ENCODE measurements at regions not wholly inside any gene's neighbourhood (a gene's known extent, or its start where the extent isn't known, plus 50 kb on each side); places are given as distances from the start of the nearest gene placed in this dataset.

DNA sequence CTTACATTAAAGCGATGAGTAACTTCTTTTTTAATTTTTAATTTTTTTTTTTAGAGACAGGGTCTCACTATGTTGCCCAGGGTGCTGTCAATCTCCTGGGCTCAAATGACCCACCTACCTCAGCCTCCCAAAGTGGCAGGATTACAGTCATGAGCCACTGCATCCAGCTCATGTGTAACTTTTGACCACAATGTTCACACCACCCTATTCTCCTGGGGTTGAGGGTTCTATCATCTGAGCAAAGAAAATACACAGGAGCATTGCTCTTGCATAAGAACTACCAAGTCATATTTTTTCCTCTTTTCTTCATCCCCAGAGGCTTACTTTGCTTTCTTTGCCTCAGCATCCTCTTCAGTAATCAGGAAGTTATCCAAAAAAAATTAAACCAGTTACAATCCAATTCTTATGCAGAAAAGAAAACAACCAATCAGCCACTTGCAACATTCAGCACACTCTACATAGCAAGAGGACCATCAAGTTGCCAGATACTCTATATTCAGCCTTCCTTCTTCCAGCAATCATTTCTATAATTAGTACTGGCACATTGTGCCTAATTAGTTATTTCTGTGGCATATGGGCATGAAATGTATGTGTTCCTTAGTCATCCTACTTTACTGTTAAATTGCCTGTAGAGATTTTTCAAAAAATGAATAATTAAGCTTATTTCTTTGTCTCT, 345.6 kb downstream of the AKAIN1 start:
- no peak for ATAC-seq

DNA sequence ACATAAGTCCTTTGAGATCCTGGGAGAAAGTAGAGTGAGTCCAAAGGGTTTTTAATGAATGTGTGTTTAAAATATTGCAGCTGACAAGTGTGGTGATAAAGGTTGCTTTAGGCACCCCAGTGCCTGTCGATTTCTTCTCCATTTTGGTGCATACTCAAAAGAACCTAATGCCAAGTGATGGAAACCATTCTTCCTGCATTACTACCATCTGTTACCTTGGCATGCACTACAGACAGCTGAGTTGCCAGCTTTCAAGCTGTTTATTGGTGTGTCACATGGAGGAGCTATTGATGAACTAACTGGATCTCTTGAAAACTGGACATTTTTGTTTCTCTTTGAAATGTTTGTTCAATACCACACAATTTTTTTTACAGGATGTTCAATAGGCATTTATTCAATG, 350.0 kb downstream of the AKAIN1 start:
- no peak overlapping the region for H3K27ac Mint-ChIP-seq
- no peak overlapping the region for H3K4me3 Mint-ChIP-seq
- ATAC-seq = no peak
- no peak for DNase-seq
- no peaks in the 10 kb centered on the region for H3K27me3 Mint-ChIP-seq
- H3K4me1 Mint-ChIP-seq = no peaks in the 10 kb centered on the region
- H3K36me3 Mint-ChIP-seq (ENCODE audit: low read depth) = no peaks in the 10 kb centered on the region
- H3K9me3 Mint-ChIP-seq = peaks cover 13% of the 10 kb centered on the region

More for the DNA sequence above, 345.6 kb downstream of the AKAIN1 start:
- H3K4me1 Mint-ChIP-seq = no peaks in the 10 kb centered on the region
- no peak for DNase-seq
- peaks cover 13% of the 10 kb centered on the region for H3K9me3 Mint-ChIP-seq
- no peak overlapping the region for H3K27ac Mint-ChIP-seq
- H3K4me3 Mint-ChIP-seq = no peak overlapping the region
- no peaks in the 10 kb centered on the region for H3K36me3 Mint-ChIP-seq (ENCODE audit: low read depth)
- no peaks in the 10 kb centered on the region for H3K27me3 Mint-ChIP-seq

DNA sequence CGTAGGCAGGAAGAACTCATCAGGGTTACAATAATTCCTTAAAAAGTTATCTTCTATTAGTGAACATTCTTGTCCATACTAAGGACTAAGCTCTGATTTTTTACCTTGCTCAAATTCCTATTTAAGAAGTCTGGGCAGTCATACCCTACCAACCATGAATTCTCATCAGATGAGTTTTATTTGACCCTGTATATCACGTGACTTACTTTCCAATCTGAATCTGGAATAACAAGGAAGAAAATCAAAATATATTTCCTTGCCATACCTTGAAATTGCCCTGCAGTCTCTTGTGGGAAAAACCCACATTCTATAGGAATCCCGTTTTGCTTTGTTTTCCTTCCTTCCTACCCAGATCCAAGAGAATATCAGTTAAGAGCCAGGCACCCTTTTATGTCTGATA, 352.7 kb downstream of the AKAIN1 start:
- Mint-ChIP-seq H3K9me3 (peaks cover 13% of the 10 kb centered on the region), H3K27ac (no peak overlapping the region), H3K4me1 (no peaks in the 10 kb centered on the region), H3K4me3 (no peak overlapping the region), H3K27me3 (no peaks in the 10 kb centered on the region), H3K36me3 (ENCODE audit: low read depth) (no peaks in the 10 kb centered on the region)
- ATAC-seq = no peak
- DNase-seq = no peak

DNA sequence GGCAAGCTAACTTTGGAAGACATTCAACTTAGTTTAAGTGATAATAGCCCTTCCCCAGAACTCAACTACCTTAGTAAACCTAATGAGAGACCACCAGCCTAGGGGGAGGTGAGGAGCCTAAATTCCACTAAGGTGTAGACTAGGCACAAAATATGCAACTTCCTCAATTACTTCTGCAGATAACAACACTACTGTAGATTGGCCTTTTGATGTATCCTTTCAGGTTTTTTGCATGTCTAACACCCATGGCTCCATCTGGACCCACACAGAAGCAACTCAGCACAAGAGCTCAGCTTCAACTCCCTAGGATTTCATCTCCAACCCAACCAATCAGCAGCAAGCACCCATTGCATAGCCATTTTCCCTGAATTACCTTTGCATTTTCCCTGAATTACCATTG, 353.3 kb downstream of the AKAIN1 start:
- DNase-seq (no peak), ATAC-seq (no peak)
- H3K9me3 Mint-ChIP-seq = peaks cover 11% of the 10 kb centered on the region
- H3K27ac Mint-ChIP-seq = no peak overlapping the region
- H3K36me3 Mint-ChIP-seq (ENCODE audit: low read depth) = no peaks in the 10 kb centered on the region
- H3K4me1 Mint-ChIP-seq = no peaks in the 10 kb centered on the region
- H3K4me3 Mint-ChIP-seq = no peak overlapping the region
- H3K27me3 Mint-ChIP-seq = no peaks in the 10 kb centered on the region

DNA sequence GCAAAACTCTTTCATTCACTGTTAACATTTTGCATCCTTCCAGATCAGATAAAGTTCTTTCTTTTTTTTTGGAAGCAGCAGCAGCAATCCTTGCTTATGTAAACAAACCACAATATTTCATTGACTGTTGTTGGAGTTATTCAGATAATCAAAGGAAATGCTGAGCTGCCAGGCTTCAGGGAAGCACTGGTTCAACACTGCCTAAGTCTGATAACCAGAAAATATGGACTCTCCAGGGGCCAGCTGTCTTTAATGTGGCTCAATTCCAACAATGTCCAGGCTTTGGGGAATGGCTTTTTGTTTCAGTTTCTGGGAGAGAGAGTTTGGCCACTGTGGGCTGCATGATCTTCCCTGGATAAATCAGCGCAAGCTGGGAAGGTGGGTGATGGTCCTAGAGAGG, 354.3 kb downstream of the AKAIN1 start:
- Mint-ChIP-seq H3K4me3 (no peak overlapping the region), H3K27ac (no peak overlapping the region), H3K4me1 (no peaks in the 10 kb centered on the region), H3K9me3 (peaks cover 5% of the 10 kb centered on the region), H3K27me3 (no peaks in the 10 kb centered on the region), H3K36me3 (ENCODE audit: low read depth) (no peaks in the 10 kb centered on the region)
- DNase-seq = no peak
- no peak for ATAC-seq

DNA sequence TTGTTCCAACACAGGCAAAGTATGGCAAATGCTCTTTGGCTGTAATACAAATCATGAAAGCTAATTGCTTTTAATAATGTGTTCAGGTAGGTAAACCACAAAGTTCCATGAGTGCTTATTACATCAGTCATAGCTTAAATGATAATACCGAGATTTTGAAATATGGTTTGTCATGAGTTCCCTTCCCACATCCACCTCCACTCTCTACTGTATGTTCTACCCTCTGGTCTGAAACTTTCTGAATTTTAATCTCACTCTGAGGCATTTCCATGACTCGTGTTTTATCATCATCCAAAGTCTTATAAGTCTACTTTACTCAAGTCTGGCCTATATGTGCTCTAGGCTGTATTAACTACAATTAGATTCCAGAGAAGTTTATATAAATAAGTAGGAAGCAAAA, 354.8 kb downstream of the AKAIN1 start:
- peaks cover 1% of the 10 kb centered on the region for H3K9me3 Mint-ChIP-seq
- no peaks in the 10 kb centered on the region for H3K36me3 Mint-ChIP-seq (ENCODE audit: low read depth)
- H3K4me3 Mint-ChIP-seq = no peak overlapping the region
- DNase-seq (no peak), ATAC-seq (no peak)
- H3K4me1 Mint-ChIP-seq = no peaks in the 10 kb centered on the region
- H3K27me3 Mint-ChIP-seq = no peaks in the 10 kb centered on the region
- H3K27ac Mint-ChIP-seq = no peak overlapping the region

DNA sequence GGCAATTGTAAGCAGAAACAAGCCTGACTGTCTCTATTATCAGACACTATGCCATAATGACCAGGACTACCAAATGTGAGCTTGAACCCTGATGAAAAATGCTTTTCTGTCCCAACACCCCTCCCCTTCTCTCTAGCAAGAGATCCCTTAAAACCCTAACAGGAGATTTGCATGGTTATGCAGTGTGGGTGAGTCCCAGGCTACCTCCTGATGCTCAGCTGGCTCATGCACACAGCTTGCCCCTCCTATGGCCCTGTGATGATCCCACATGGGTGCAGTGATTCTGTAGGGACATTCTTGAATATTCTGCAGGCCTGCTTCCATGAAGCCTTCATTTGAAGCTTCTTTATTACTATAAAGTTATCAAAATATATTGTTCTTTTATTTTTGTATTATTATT, 357.4 kb downstream of the AKAIN1 start:
- Mint-ChIP-seq H3K27ac (no peak overlapping the region), H3K9me3 (no peaks in the 10 kb centered on the region), H3K27me3 (no peaks in the 10 kb centered on the region), H3K4me1 (no peaks in the 10 kb centered on the region), H3K36me3 (ENCODE audit: low read depth) (no peaks in the 10 kb centered on the region), H3K4me3 (no peak overlapping the region)
- ATAC-seq (no peak), DNase-seq (no peak)

DNA sequence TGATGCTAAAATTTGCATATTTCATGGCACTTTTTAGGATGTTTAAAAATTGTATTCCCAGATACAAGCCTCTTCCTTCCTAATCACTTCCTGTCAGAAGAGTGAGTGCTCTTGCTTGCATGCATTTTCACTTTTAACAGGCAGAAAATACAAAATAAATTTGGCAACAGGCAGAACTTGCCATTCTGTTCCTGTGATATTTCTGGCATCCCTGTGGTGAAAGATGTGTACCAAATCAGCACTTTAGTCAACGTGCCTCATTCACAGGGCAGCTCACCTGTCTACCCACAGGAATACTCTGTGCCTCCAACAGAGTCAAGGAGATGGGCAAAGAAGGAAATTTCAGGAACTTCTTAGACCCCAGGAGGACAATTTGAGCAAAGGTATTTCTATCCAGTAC, 360.9 kb downstream of the AKAIN1 start:
- DNase-seq (no peak), ATAC-seq (no peak)
- Mint-ChIP-seq H3K4me1 (no peaks in the 10 kb centered on the region), H3K36me3 (ENCODE audit: low read depth) (no peaks in the 10 kb centered on the region), H3K27ac (no peak overlapping the region), H3K9me3 (no peaks in the 10 kb centered on the region), H3K27me3 (no peaks in the 10 kb centered on the region), H3K4me3 (no peak overlapping the region)

DNA sequence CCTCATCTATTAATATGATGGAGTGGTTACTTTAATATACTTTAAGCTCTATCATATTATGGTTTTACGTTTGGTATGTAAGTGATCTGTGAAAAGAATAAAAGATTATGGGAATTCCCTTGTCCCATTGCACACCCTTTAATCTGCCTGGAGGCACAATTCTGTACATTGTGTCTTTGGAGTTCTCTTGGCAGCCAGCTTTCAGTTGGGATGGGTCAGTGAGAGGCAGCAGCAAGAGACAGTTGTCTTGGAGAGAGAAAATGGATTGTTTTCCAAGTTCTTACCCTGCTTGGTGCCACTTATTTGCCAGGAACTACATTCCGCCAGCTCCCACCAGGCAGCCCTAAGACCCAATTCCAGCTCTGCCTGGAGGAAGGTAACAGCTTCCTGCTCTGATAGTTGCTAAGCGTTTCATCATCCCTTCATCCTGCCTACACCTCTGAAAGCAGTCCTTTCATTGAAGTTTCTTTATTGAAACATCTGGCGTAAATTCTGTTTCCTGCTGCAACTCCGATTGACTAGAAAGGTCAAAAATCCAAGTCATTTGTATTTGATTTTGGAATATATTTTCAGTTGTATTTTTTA, 365.2 kb downstream of the AKAIN1 start:
- no peak overlapping the region for H3K27ac Mint-ChIP-seq
- no peak for DNase-seq
- H3K27me3 Mint-ChIP-seq = no peaks in the 10 kb centered on the region
- H3K36me3 Mint-ChIP-seq (ENCODE audit: low read depth) = no peaks in the 10 kb centered on the region
- no peak for ATAC-seq
- no peak overlapping the region for H3K4me3 Mint-ChIP-seq
- H3K4me1 Mint-ChIP-seq = no peaks in the 10 kb centered on the region
- no peaks in the 10 kb centered on the region for H3K9me3 Mint-ChIP-seq

DNA sequence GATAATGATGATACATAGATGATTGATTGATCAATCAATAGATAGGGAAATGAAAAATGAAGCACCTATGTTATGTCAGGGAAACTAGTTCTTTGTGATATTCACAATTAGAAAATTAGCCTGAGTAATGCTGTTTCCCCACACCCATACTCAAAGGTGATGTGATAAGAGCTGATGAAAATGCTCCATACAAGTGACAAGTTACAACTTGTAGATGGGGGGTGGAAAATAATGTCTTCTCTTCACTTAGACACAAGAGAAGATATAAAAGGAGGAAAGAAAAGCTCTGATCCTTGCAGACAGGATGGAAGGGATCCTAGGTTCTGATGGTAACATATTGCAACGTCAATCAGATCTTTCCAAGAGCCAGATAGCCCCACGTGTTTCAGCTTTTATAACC, 365.9 kb downstream of the AKAIN1 start:
- no peak overlapping the region for H3K27ac Mint-ChIP-seq
- no peak overlapping the region for H3K4me3 Mint-ChIP-seq
- DNase-seq (no peak), ATAC-seq (no peak)
- no peaks in the 10 kb centered on the region for H3K9me3 Mint-ChIP-seq
- no peaks in the 10 kb centered on the region for H3K4me1 Mint-ChIP-seq
- no peaks in the 10 kb centered on the region for H3K27me3 Mint-ChIP-seq
- H3K36me3 Mint-ChIP-seq (ENCODE audit: low read depth) = no peaks in the 10 kb centered on the region

DNA sequence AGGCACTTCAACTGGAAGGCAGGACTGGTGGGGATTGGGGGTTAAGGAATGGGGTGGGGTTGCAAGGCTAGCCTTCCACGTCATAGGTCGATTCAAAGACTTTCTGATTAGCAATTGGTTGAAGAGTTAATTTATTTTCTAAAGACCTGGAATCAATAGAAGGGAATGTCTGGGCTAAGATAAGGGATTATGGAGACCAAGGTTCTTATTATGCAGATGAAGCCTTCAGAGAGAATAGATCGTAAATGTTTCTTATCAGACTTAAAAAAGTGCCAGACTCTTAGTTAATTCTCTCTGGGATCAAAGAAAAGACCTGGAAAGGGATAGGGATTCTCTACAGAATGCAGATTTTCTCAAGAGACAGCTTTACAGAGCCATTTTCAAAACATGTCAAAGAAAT, 368.0 kb upstream of the DLGAP1 start:
- no peak overlapping the region for H3K4me3 Mint-ChIP-seq
- ATAC-seq (no peak), DNase-seq (no peak)
- H3K27ac Mint-ChIP-seq = no peak overlapping the region
- no peaks in the 10 kb centered on the region for H3K27me3 Mint-ChIP-seq
- no peaks in the 10 kb centered on the region for H3K36me3 Mint-ChIP-seq (ENCODE audit: low read depth)
- peaks cover 14% of the 10 kb centered on the region for H3K9me3 Mint-ChIP-seq
- no peaks in the 10 kb centered on the region for H3K4me1 Mint-ChIP-seq

DNA sequence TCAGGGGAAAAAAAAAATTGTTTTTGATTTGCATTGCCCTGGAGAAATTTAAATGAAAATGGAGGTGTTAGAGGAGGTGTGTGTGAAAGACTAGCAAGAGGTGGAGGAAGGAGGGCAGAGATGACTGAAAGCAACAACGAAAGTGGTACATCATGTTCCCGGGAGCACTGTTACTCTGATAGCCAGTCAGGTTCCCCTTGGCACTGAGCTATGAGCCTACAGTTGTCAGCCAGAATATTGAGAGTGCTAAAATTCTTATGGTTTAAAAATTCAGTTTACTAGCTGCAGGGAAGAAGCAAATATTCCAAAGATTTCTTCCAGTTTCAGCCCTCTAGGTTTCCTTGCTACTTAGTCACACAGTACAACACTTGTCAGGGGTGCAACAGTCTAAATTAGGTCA, 366.7 kb upstream of the DLGAP1 start:
- Mint-ChIP-seq H3K9me3 (peaks cover 17% of the 10 kb centered on the region), H3K36me3 (ENCODE audit: low read depth) (no peaks in the 10 kb centered on the region), H3K4me3 (no peak overlapping the region), H3K27me3 (no peaks in the 10 kb centered on the region), H3K4me1 (no peaks in the 10 kb centered on the region), H3K27ac (no peak overlapping the region)
- DNase-seq (no peak), ATAC-seq (no peak)

DNA sequence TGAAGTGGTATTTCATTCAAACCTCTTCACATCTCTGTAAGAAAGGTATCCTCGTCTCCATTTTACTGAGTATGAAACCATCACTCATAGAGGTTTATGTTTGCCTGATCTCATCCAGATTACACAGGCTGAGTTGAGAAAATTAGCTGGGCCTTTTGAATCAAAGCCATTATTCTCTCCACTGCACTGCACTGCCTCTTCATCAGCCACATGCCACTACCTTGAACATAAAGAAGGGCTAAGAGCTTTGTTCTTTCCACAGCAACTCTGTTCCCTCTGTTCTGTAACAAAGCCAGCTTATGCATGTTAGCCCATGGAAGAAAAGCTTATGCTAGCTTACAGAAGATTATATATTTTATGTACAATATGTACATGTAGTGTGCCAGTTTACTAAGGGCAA, 362.6 kb upstream of the DLGAP1 start:
- no peaks in the 10 kb centered on the region for H3K4me1 Mint-ChIP-seq
- H3K36me3 Mint-ChIP-seq (ENCODE audit: low read depth) = no peaks in the 10 kb centered on the region
- ATAC-seq (no peak), DNase-seq (no peak)
- no peak overlapping the region for H3K4me3 Mint-ChIP-seq
- H3K27ac Mint-ChIP-seq = no peak overlapping the region
- peaks cover 21% of the 10 kb centered on the region for H3K9me3 Mint-ChIP-seq
- H3K27me3 Mint-ChIP-seq = no peaks in the 10 kb centered on the region

DNA sequence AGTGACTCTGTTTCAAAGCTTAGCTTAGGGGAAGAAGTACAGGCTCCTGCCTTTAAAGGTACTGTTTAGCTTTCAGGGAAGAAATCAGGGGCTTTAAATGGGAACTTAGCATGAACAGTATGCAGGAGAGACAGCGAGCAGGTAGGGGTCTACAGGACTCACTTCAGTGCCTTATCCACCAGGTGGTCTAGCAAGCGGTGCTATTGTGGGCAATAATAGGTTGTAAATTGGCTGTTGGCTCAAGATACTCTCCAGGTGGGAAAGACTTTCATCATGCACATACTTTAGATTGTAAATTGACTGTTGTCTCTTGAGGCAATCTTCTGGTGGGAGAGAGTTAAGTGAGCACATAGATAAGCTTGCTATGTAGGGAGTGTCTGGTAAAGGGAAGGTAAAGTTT, 358.6 kb upstream of the DLGAP1 start:
- H3K4me1 Mint-ChIP-seq = no peaks in the 10 kb centered on the region
- ATAC-seq (no peak), DNase-seq (no peak)
- no peaks in the 10 kb centered on the region for H3K27me3 Mint-ChIP-seq
- no peak overlapping the region for H3K27ac Mint-ChIP-seq
- peaks cover 18% of the 10 kb centered on the region for H3K9me3 Mint-ChIP-seq
- H3K36me3 Mint-ChIP-seq (ENCODE audit: low read depth) = no peaks in the 10 kb centered on the region
- H3K4me3 Mint-ChIP-seq = no peak overlapping the region

DNA sequence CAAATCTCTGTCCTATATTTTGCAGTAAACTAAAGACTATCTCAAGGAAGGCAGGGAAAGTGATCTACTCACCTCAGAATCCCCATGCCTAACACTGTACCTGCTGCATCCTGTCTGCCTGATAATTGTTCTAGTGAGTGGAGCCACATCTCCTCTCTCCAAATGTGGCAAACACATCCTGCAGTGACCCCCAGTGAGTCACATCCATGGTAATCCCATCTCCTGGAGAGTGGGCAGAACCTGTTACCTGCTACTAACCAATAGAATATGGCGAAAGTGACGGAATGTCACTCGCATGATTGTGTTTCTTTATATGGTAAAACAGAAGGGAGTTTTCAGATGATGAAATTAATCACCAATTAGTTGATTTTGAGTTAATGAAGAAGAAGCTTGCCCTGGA, 353.8 kb upstream of the DLGAP1 start:
- peaks cover 7% of the 10 kb centered on the region for H3K9me3 Mint-ChIP-seq
- H3K4me3 Mint-ChIP-seq = no peak overlapping the region
- ATAC-seq (no peak), DNase-seq (no peak)
- no peaks in the 10 kb centered on the region for H3K27me3 Mint-ChIP-seq
- no peaks in the 10 kb centered on the region for H3K36me3 Mint-ChIP-seq (ENCODE audit: low read depth)
- no peak overlapping the region for H3K27ac Mint-ChIP-seq
- no peaks in the 10 kb centered on the region for H3K4me1 Mint-ChIP-seq
